A549 (cell line): ENCODE measurements at regions not wholly inside any gene's neighbourhood (a gene's known extent, or its start where the extent isn't known, plus 50 kb on each side); places are given as distances from the start of the nearest gene placed in this dataset.

Source experiments
- ATAC-seq, 2 experiments: fragments of 200-7000 bp in 1 of 2; fragments of >200 bp in 1 of 2; cut with Nextera tagmentation in 1 of 2; cut with Tn5 transposase in 1 of 2; 3 replicates each; pipeline versions ENCODE4 v1.8.0 to v1.9.1; 2018 to 2020; ENCODE audit warnings: mild to moderate bottlenecking in 1 of 2, moderate library complexity in 1 of 2
- CTCF ChIA-PET: fragments of 300-600 bp; sonication (Branson Sonifier 250); formaldehyde crosslinking; extraction: SDS; loops from one replicate; lab custom pipeline; 2021; ENCODE audit warnings: antibody characterized with exemption, inconsistent platforms; lab: Yijun Ruan, JAX
- POLR2A ChIA-PET: fragments of 350-600 bp; formaldehyde crosslinking; extraction: SDS; loops from one replicate; lab custom pipeline; 2021; ENCODE audit warnings: antibody characterized with exemption, inconsistent platforms; lab: Yijun Ruan, JAX
- DNase-seq, 2 experiments: peaks; one replicate each; pipeline versions ENCODE4 v3.0.0 to v3.0.0-alpha.2; 2011 to 2016; ENCODE audit warnings: low read depth in 1 of 2, low spot score in 1 of 2
- FAIRE-seq: peaks from 2 replicates; lab custom pipeline; 2011; peaks lifted over from hg19 to GRCh38; lab: Jason Lieb, UNC
- H3K27ac ChIP-seq, 2 experiments: fragments of >200 bp; sonication (Bioruptor Twin); formaldehyde crosslinking; 3 replicates each; pipeline ENCODE4 v1.5.1; 2016 to 2017
- H3K4me1 ChIP-seq: fragments of >200 bp; sonication (Bioruptor Twin); formaldehyde crosslinking; 3 replicates; pipeline ENCODE4 v1.6.1; 2016
- H3K4me2 ChIP-seq: fragments of >200 bp; sonication (Bioruptor Twin); formaldehyde crosslinking; 3 replicates; pipeline ENCODE4 v1.6.1; 2016
- H3K4me3 ChIP-seq: fragments of >200 bp; sonication (Bioruptor Twin); formaldehyde crosslinking; 3 replicates; pipeline ENCODE4 v1.5.1; 2016
- H3K9me3 ChIP-seq: fragments of >200 bp; sonication (Bioruptor Twin); formaldehyde crosslinking; 3 replicates; pipeline ENCODE4 v1.6.1; 2016
- CHD2 ChIP-seq: fragments of 150-350 bp; IDR thresholded peaks from 2 replicates; pipeline ENCODE4 v1.6.1; 2014; ENCODE audit warnings: low read length; ENCODE audit not compliant: partially characterized antibody
- EHF ChIP-seq: fragments of 250-450 bp; sonication (Bioruptor Pico); IDR thresholded peaks from 2 replicates; pipeline ENCODE4 v1.5.0; 2020; ENCODE audit warnings: mild to moderate bottlenecking
- EHMT2 ChIP-seq: fragments of 200-600 bp; sonication (generic); IDR thresholded peaks from 2 replicates; pipeline ENCODE4 v1.6.1; 2016; ENCODE audit warnings: antibody characterized with exemption, low read depth, mild to moderate bottlenecking, moderate library complexity
- ESRRA ChIP-seq: fragments of 150-350 bp; IDR thresholded peaks from 2 replicates; pipeline ENCODE4 v1.6.1; 2014; ENCODE audit warnings: mild to moderate bottlenecking, low read length, borderline replicate concordance
- FOSL2 ChIP-seq, 2 experiments: fragments of 450-650 bp in 1 of 2; fragments of >200 bp in 1 of 2; sonication (Bioruptor Twin) in 1 of 2; formaldehyde crosslinking; IDR thresholded peaks; 2 replicates each; pipeline versions ENCODE4 v1.5.0 to v1.6.1; 2016 to 2020; ENCODE audit warnings: mild to moderate bottlenecking in 1 of 2, moderate library complexity in 1 of 2
- GATA3 ChIP-seq: IDR thresholded peaks from 2 replicates; pipeline ENCODE4 v1.6.1; 2012; ENCODE audit warnings: borderline replicate concordance
- HDAC2 ChIP-seq: fragments of 200-600 bp; sonication (generic); IDR thresholded peaks from 2 replicates; pipeline ENCODE4 v1.6.1; 2016
- HOXB13 ChIP-seq: fragments of 250-450 bp; sonication (Bioruptor Pico); IDR thresholded peaks from 2 replicates; pipeline ENCODE4 v1.5.0; 2020; ENCODE audit warnings: low read depth, mild to moderate bottlenecking, moderate library complexity
- HOXB5 ChIP-seq: fragments of 250-450 bp; sonication (Bioruptor Pico); IDR thresholded peaks from 2 replicates; pipeline ENCODE4 v1.5.0; 2020; ENCODE audit warnings: mild to moderate bottlenecking, moderate library complexity
- KDM1A ChIP-seq: fragments of 200-600 bp; sonication (generic); IDR thresholded peaks from 2 replicates; pipeline ENCODE4 v1.6.1; 2016; ENCODE audit warnings: low read depth, mild to moderate bottlenecking
- PHF8 ChIP-seq: fragments of 200-600 bp; sonication (generic); IDR thresholded peaks from 2 replicates; pipeline ENCODE4 v1.6.1; 2016; ENCODE audit warnings: low read depth, mild to moderate bottlenecking, antibody characterized with exemption, moderate library complexity, borderline replicate concordance
- POLR2AphosphoS2 ChIP-seq: conservative IDR thresholded peaks from 2 replicates; pipeline ENCODE4 v1.6.1; 2012; ENCODE audit warnings: low read length, improper control_type of control experiment, inconsistent platforms
- RAD21 ChIP-seq, 2 experiments: fragments of >200 bp in 1 of 2; sonication (Bioruptor Twin) in 1 of 2; formaldehyde crosslinking in 1 of 2; IDR thresholded peaks in 1 of 2; conservative IDR thresholded peaks in 1 of 2; 2 replicates in 1 of 2; 3 replicates in 1 of 2; pipeline ENCODE4 v1.6.1; 2012 to 2018; ENCODE audit warnings: inconsistent platforms in 1 of 2
- RARB ChIP-seq: fragments of 250-450 bp; sonication (Bioruptor Pico); IDR thresholded peaks from 2 replicates; pipeline ENCODE4 v1.8.0; 2021; ENCODE audit warnings: mild to moderate bottlenecking, moderate library complexity
- RCOR1 ChIP-seq: fragments of 150-350 bp; IDR thresholded peaks from 2 replicates; pipeline ENCODE4 v1.6.1; 2014; ENCODE audit warnings: antibody characterized with exemption, low read length, low read depth
- RNF2 ChIP-seq: fragments of 200-600 bp; sonication (generic); IDR thresholded peaks from 2 replicates; pipeline ENCODE4 v1.6.1; 2016; ENCODE audit warnings: low read depth, mild to moderate bottlenecking, antibody characterized with exemption, moderate library complexity, borderline replicate concordance
- SMC3 ChIP-seq: fragments of >200 bp; sonication (Bioruptor Twin); formaldehyde crosslinking; IDR thresholded peaks from 3 replicates; pipeline ENCODE4 v1.6.1; 2018; ENCODE audit warnings: inconsistent platforms
- SREBF2 ChIP-seq: fragments of 450-650 bp; IDR thresholded peaks from 2 replicates; pipeline ENCODE4 v1.6.1; 2014; ENCODE audit warnings: mild to moderate bottlenecking, moderate library complexity
- ZNF302 ChIP-seq: fragments of 250-450 bp; sonication (Bioruptor Pico); IDR thresholded peaks from 2 replicates; pipeline ENCODE4 v1.9.0; 2021; ENCODE audit warnings: inconsistent platforms, mild to moderate bottlenecking, moderate library complexity
- WGBS: methylation state at CpG from one replicate; pipeline ENCODE4 v1.1.6; 2017; ENCODE audit errors: missing lambda C conversion rate; 5-methylcytosine and 5-hydroxymethylcytosine counted together
- TF ChIP-seq, protein P1 (sequence below): fragments of 450-650 bp; IDR thresholded peaks from 2 replicates; pipeline ENCODE4 v1.6.1; 2014; ENCODE audit warnings: antibody characterized with exemption
- TF ChIP-seq, protein P2 (sequence below): IDR thresholded peaks from 2 replicates; pipeline ENCODE4 v1.6.1; 2012
- TF ChIP-seq, protein P3 (sequence below): IDR thresholded peaks from 2 replicates; pipeline ENCODE4 v1.6.1; 2012
- TF ChIP-seq, protein P4 (sequence below): fragments of 250-450 bp; sonication (Bioruptor Pico); IDR thresholded peaks from 2 replicates; pipeline ENCODE4 v1.5.0; 2020; ENCODE audit warnings: low read depth, mild to moderate bottlenecking, moderate library complexity
- TF ChIP-seq, protein P5 (sequence below): fragments of >200 bp; sonication (Bioruptor Twin); formaldehyde crosslinking; IDR thresholded peaks from 3 replicates; pipeline ENCODE4 v1.5.1; 2016
- TF ChIP-seq, protein P6 (sequence below): fragments of 200-600 bp; sonication (generic); IDR thresholded peaks from 2 replicates; pipeline ENCODE4 v1.6.1; 2016; ENCODE audit warnings: antibody characterized with exemption, mild to moderate bottlenecking, moderate library complexity

DNA sequence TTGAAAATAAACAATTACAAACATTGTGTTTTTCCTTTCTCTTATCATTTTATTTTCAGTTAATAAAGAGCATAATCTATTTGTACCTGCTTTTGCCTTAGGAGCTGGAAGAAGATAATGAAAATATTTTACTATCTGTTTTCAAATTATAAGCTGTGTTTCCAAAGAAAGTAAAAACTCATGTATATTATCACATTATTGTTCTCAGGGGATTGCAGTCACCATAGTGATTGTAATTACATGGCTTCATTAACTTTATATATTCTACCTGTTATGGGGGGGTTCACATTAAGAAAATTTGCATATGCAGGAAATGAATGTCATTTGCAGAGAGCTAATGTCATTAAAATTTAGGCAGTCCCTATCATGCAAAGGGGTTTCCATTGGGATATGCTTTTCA is 542.3 kb downstream of the NXPH1 start:
- H3K4me2 ChIP-seq, result no peak overlapping the region
- ChIA-PET POLR2A (no interaction called here), CTCF (no interaction called here)
- TF ChIP-seq HOXB5 (CRISPR knock-in tag) (no peak), KDM1A (no peak), GATA3 (no peak), RARB (CRISPR knock-in tag) (no peak), POLR2AphosphoS2 (no peak), PHF8 (no peak)
- TF ChIP-seq, protein P1, sequence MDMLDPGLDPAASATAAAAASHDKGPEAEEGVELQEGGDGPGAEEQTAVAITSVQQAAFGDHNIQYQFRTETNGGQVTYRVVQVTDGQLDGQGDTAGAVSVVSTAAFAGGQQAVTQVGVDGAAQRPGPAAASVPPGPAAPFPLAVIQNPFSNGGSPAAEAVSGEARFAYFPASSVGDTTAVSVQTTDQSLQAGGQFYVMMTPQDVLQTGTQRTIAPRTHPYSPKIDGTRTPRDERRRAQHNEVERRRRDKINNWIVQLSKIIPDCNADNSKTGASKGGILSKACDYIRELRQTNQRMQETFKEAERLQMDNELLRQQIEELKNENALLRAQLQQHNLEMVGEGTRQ, result no peak
- DNase-seq, result no peak
- ATAC-seq, result no peak
- no peak overlapping the region for H3K4me3 ChIP-seq
- FAIRE-seq, result no peak
- no peaks in the 10 kb centered on the region for H3K9me3 ChIP-seq
- H3K4me1 ChIP-seq, result no peaks in the 10 kb centered on the region
- H3K27ac ChIP-seq, result no peak overlapping the region

DNA sequence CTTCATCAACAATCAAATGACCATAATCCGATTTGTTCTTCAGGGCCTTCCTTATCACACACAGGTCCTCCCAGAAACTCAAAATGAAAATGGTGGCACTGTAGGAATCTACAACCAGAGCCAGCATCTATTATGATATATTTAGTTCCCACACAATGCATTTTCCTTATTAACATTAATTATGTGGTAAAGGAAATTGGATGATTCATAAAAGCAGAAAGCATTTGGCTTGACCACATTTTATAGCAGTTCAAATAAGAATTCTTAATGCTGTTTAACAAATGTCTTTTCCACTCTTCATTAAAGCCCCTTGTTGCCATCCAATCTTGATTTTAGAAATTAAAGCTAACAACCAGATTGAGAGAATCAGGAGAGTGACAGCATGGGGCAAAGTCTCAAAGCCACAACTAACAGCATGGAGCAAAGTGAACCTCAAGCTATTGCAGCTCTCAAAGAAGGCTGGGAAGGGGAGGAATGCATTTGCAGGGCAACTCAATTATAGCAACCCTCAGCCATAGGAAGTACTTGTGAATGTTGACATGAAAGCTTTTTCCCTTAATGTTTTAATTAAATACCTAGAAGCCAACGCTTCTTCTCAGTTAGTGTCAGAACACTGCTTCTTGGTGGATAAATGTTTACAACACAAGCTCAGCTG is 549.1 kb downstream of the NXPH1 start:
- CTCF ChIA-PET, result interaction anchor here (1.8 kb wide), 1 partner anchor 10 kb away, joined by 3 read pairs; no protein-coding TSS in a partner anchor
- 32% methylated on average over 2 of the region's 2 CpGs for WGBS
- H3K27ac ChIP-seq, result no peak overlapping the region
- no peaks in the 10 kb centered on the region for H3K9me3 ChIP-seq
- POLR2A ChIA-PET, result no interaction called here
- H3K4me1 ChIP-seq, result no peaks in the 10 kb centered on the region
- TF ChIP-seq, protein P2, sequence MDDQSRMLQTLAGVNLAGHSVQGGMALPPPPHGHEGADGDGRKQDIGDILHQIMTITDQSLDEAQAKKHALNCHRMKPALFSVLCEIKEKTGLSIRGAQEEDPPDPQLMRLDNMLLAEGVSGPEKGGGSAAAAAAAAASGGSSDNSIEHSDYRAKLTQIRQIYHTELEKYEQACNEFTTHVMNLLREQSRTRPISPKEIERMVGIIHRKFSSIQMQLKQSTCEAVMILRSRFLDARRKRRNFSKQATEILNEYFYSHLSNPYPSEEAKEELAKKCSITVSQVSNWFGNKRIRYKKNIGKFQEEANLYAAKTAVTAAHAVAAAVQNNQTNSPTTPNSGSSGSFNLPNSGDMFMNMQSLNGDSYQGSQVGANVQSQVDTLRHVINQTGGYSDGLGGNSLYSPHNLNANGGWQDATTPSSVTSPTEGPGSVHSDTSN, result no peak
- TF ChIP-seq EHMT2, result no peak
- TF ChIP-seq RNF2, result no peak
- no peak for TF ChIP-seq FOSL2 (IDR thresholded peaks at IDR 0.05)
- TF ChIP-seq FOSL2 (CRISPR knock-in tag; IDR thresholded peaks at IDR 0.05), result no peak
- no peak for TF ChIP-seq RARB (CRISPR knock-in tag)
- no peak for TF ChIP-seq EHF (CRISPR knock-in tag)
- TF ChIP-seq CHD2, result no peak
- TF ChIP-seq ESRRA, result no peak
- DNase-seq (no peak), ATAC-seq (no peak), FAIRE-seq (no peak)
- no peak overlapping the region for H3K4me3 ChIP-seq
- no peak overlapping the region for H3K4me2 ChIP-seq

DNA sequence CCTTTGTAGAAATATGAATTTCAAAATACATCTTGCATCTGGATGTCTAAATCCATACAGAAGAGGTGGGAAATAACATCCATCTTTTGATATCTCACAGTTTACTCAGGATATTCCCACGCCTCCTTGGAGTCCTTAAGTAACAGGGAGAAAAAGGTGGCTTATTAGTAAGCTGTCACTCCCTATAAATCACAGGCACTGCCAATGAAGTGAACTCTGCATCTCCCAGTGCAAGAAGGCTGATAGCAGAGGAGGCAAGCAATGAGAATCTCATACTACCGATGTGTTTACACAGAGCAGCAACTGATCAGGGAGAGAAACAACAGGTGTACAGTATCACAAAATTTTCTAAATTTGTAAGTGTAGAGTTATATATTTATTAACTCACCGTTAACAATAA is 551.8 kb downstream of the NXPH1 start:
- Histone ChIP-seq H3K4me1 (no peaks in the 10 kb centered on the region), H3K27ac (no peak overlapping the region), H3K4me3 (no peak overlapping the region), H3K4me2 (no peak overlapping the region), H3K9me3 (no peaks in the 10 kb centered on the region)
- DNase-seq (no peak), ATAC-seq (no peak), FAIRE-seq (no peak)
- TF ChIP-seq RAD21 (conservative IDR thresholded peaks at IDR 0.05 in 1 of 2, IDR thresholded peaks at IDR 0.05 in 1 of 2) (no peak), RNF2 (no peak), SMC3 (no peak), RCOR1 (no peak), HOXB13 (CRISPR knock-in tag) (no peak), HDAC2 (no peak), ZNF302 (CRISPR knock-in tag) (no peak), EHMT2 (no peak), RARB (CRISPR knock-in tag) (no peak), SREBF2 (no peak), GATA3 (no peak)
- TF ChIP-seq, protein P3, sequence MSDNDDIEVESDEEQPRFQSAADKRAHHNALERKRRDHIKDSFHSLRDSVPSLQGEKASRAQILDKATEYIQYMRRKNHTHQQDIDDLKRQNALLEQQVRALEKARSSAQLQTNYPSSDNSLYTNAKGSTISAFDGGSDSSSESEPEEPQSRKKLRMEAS, result no peak
- TF ChIP-seq, protein P4, sequence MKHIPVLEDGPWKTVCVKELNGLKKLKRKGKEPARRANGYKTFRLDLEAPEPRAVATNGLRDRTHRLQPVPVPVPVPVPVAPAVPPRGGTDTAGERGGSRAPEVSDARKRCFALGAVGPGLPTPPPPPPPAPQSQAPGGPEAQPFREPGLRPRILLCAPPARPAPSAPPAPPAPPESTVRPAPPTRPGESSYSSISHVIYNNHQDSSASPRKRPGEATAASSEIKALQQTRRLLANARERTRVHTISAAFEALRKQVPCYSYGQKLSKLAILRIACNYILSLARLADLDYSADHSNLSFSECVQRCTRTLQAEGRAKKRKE (CRISPR knock-in tag), result no peak
- TF ChIP-seq, protein P5, sequence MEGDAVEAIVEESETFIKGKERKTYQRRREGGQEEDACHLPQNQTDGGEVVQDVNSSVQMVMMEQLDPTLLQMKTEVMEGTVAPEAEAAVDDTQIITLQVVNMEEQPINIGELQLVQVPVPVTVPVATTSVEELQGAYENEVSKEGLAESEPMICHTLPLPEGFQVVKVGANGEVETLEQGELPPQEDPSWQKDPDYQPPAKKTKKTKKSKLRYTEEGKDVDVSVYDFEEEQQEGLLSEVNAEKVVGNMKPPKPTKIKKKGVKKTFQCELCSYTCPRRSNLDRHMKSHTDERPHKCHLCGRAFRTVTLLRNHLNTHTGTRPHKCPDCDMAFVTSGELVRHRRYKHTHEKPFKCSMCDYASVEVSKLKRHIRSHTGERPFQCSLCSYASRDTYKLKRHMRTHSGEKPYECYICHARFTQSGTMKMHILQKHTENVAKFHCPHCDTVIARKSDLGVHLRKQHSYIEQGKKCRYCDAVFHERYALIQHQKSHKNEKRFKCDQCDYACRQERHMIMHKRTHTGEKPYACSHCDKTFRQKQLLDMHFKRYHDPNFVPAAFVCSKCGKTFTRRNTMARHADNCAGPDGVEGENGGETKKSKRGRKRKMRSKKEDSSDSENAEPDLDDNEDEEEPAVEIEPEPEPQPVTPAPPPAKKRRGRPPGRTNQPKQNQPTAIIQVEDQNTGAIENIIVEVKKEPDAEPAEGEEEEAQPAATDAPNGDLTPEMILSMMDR, result no peak
- TF ChIP-seq, protein P6, sequence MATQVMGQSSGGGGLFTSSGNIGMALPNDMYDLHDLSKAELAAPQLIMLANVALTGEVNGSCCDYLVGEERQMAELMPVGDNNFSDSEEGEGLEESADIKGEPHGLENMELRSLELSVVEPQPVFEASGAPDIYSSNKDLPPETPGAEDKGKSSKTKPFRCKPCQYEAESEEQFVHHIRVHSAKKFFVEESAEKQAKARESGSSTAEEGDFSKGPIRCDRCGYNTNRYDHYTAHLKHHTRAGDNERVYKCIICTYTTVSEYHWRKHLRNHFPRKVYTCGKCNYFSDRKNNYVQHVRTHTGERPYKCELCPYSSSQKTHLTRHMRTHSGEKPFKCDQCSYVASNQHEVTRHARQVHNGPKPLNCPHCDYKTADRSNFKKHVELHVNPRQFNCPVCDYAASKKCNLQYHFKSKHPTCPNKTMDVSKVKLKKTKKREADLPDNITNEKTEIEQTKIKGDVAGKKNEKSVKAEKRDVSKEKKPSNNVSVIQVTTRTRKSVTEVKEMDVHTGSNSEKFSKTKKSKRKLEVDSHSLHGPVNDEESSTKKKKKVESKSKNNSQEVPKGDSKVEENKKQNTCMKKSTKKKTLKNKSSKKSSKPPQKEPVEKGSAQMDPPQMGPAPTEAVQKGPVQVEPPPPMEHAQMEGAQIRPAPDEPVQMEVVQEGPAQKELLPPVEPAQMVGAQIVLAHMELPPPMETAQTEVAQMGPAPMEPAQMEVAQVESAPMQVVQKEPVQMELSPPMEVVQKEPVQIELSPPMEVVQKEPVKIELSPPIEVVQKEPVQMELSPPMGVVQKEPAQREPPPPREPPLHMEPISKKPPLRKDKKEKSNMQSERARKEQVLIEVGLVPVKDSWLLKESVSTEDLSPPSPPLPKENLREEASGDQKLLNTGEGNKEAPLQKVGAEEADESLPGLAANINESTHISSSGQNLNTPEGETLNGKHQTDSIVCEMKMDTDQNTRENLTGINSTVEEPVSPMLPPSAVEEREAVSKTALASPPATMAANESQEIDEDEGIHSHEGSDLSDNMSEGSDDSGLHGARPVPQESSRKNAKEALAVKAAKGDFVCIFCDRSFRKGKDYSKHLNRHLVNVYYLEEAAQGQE, result no peak
- ChIA-PET CTCF (no interaction called here), POLR2A (no interaction called here)
- 5% methylated on average over 3 of the region's 3 CpGs for WGBS
